K562 (cell line): ENCODE measurements at regions not wholly inside any gene's neighbourhood (a gene's known extent, or its start where the extent isn't known, plus 50 kb on each side); places are given as distances from the start of the nearest gene placed in this dataset.

ENCODE experiments used
- CXXC5 ChIP-seq: fragments of 250-450 bp; sonication (Bioruptor Pico); IDR thresholded peaks from 2 replicates; pipeline ENCODE4 v1.8.0; 2022; ENCODE audit warnings: inconsistent platforms, mild to moderate bottlenecking, moderate library complexity
- DMBX1 ChIP-seq: fragments of 250-450 bp; sonication (Bioruptor Pico); IDR thresholded peaks from 2 replicates; pipeline ENCODE4 v1.8.0; 2022; ENCODE audit warnings: inconsistent platforms, mild to moderate bottlenecking, moderate library complexity, borderline replicate concordance
- GTF2A2 ChIP-seq: IDR thresholded peaks from 2 replicates; pipeline ENCODE4 v1.6.1; 2016; ENCODE audit warnings: mild to moderate bottlenecking, missing genetic modification characterization, missing compliant biosample characterization
- GTF3C2 ChIP-seq: IDR thresholded peaks from 3 replicates; pipeline ENCODE4 v1.6.1; 2011; ENCODE audit warnings: borderline replicate concordance, mild to moderate bottlenecking, moderate library complexity; ENCODE audit not compliant: insufficient read length; ENCODE audit errors: extremely low read depth
- NCOA6 ChIP-seq: fragments of 450-650 bp; IDR thresholded peaks from 2 replicates; pipeline ENCODE4 v1.6.1; 2017; ENCODE audit warnings: mild to moderate bottlenecking
- NR1H2 ChIP-seq: sonication (generic); formaldehyde crosslinking; IDR thresholded peaks from 2 replicates; pipeline ENCODE4 v1.4.0; 2020; ENCODE audit warnings: mild to moderate bottlenecking, missing genetic modification reagents
- SP2 ChIP-seq: IDR thresholded peaks from 2 replicates; pipeline ENCODE4 v1.6.1; 2011; ENCODE audit warnings: mild to moderate bottlenecking, low read depth, low read length, moderate library complexity; ENCODE audit not compliant: poor library complexity, severe bottlenecking; ENCODE audit errors: extremely low read depth
- ZNF212 ChIP-seq: fragments of 450-650 bp; formaldehyde crosslinking; IDR thresholded peaks from 2 replicates; pipeline ENCODE4 v1.4.0; 2020; ENCODE audit warnings: mild to moderate bottlenecking
- TF ChIP-seq, protein P1 (sequence below): fragments of 200-600 bp; sonication (generic); IDR thresholded peaks from one replicate; pipeline ENCODE4 v1.6.1; 2012; ENCODE audit warnings: mild to moderate bottlenecking, low read depth, low read length, inconsistent platforms

DNA sequence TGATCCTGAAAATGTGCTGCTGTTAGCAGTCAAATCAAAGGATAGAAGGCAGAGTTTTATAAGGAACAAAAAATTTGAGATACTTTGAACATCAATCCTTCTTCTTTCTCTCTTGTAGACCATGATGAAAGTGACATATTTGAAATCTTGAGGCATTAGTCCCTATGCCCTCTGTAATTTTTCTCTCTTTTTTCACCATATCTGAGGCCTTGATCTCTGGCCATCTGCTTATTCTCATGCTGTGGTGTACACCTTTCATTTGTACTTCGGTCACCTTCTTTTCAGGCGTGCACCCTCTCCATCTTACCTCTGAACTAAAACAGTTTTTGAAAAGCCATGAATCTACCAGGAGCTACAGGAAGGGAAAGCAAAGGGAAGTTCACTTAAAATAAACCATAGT lies 420.9 kb downstream of the C12orf50 start (continued):
- TF ChIP-seq GTF3C2 (no peak), NCOA6 (no peak), SP2 (no peak), GTF2A2 (tag) (no peak), DMBX1 (CRISPR knock-in tag) (no peak), CXXC5 (no peak), NR1H2 (no peak), ZNF212 (CRISPR knock-in tag) (no peak)
- TF ChIP-seq, protein P1, sequence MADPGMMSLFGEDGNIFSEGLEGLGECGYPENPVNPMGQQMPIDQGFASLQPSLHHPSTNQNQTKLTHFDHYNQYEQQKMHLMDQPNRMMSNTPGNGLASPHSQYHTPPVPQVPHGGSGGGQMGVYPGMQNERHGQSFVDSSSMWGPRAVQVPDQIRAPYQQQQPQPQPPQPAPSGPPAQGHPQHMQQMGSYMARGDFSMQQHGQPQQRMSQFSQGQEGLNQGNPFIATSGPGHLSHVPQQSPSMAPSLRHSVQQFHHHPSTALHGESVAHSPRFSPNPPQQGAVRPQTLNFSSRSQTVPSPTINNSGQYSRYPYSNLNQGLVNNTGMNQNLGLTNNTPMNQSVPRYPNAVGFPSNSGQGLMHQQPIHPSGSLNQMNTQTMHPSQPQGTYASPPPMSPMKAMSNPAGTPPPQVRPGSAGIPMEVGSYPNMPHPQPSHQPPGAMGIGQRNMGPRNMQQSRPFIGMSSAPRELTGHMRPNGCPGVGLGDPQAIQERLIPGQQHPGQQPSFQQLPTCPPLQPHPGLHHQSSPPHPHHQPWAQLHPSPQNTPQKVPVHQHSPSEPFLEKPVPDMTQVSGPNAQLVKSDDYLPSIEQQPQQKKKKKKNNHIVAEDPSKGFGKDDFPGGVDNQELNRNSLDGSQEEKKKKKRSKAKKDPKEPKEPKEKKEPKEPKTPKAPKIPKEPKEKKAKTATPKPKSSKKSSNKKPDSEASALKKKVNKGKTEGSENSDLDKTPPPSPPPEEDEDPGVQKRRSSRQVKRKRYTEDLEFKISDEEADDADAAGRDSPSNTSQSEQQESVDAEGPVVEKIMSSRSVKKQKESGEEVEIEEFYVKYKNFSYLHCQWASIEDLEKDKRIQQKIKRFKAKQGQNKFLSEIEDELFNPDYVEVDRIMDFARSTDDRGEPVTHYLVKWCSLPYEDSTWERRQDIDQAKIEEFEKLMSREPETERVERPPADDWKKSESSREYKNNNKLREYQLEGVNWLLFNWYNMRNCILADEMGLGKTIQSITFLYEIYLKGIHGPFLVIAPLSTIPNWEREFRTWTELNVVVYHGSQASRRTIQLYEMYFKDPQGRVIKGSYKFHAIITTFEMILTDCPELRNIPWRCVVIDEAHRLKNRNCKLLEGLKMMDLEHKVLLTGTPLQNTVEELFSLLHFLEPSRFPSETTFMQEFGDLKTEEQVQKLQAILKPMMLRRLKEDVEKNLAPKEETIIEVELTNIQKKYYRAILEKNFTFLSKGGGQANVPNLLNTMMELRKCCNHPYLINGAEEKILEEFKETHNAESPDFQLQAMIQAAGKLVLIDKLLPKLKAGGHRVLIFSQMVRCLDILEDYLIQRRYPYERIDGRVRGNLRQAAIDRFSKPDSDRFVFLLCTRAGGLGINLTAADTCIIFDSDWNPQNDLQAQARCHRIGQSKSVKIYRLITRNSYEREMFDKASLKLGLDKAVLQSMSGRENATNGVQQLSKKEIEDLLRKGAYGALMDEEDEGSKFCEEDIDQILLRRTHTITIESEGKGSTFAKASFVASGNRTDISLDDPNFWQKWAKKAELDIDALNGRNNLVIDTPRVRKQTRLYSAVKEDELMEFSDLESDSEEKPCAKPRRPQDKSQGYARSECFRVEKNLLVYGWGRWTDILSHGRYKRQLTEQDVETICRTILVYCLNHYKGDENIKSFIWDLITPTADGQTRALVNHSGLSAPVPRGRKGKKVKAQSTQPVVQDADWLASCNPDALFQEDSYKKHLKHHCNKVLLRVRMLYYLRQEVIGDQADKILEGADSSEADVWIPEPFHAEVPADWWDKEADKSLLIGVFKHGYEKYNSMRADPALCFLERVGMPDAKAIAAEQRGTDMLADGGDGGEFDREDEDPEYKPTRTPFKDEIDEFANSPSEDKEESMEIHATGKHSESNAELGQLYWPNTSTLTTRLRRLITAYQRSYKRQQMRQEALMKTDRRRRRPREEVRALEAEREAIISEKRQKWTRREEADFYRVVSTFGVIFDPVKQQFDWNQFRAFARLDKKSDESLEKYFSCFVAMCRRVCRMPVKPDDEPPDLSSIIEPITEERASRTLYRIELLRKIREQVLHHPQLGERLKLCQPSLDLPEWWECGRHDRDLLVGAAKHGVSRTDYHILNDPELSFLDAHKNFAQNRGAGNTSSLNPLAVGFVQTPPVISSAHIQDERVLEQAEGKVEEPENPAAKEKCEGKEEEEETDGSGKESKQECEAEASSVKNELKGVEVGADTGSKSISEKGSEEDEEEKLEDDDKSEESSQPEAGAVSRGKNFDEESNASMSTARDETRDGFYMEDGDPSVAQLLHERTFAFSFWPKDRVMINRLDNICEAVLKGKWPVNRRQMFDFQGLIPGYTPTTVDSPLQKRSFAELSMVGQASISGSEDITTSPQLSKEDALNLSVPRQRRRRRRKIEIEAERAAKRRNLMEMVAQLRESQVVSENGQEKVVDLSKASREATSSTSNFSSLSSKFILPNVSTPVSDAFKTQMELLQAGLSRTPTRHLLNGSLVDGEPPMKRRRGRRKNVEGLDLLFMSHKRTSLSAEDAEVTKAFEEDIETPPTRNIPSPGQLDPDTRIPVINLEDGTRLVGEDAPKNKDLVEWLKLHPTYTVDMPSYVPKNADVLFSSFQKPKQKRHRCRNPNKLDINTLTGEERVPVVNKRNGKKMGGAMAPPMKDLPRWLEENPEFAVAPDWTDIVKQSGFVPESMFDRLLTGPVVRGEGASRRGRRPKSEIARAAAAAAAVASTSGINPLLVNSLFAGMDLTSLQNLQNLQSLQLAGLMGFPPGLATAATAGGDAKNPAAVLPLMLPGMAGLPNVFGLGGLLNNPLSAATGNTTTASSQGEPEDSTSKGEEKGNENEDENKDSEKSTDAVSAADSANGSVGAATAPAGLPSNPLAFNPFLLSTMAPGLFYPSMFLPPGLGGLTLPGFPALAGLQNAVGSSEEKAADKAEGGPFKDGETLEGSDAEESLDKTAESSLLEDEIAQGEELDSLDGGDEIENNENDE, result no peak
